OCI-LY7 (cell line): ENCODE measurements at regions not wholly inside any gene's neighbourhood (a gene's known extent, or its start where the extent isn't known, plus 50 kb on each side); places are given as distances from the start of the nearest gene placed in this dataset.

Source experiments
- CTCF ChIP-seq: fragments of 200-600 bp; sonication (generic); conservative IDR thresholded peaks from 2 replicates; pipeline ENCODE4 v1.5.1; 2014; ENCODE audit warnings: mild to moderate bottlenecking, antibody characterized with exemption, low read length, moderate library complexity, mixed read lengths
- EZH2phosphoT487 ChIP-seq: fragments of 200-600 bp; sonication (generic); IDR thresholded peaks from 2 replicates; pipeline ENCODE4 v1.6.1; 2018; ENCODE audit warnings: low read depth, borderline replicate concordance, mild to moderate bottlenecking, mixed run types, antibody characterized with exemption, low read length, moderate library complexity, mixed read lengths

GRCh38 chr1:221851336-221851735 is 109.4 kb upstream of the DUSP10 start:
- TF ChIP-seq EZH2phosphoT487 (no peak), CTCF (no peak)
